Prostate gland (tissue), 2 donors: ENCODE measurements at regions not wholly inside any gene's neighbourhood (a gene's known extent, or its start where the extent isn't known, plus 50 kb on each side); places are given as distances from the start of the nearest gene placed in this dataset.

Experiments used
- DNase-seq: peaks from one replicate; pipeline ENCODE4 v3.0.0-alpha.2; 2019; ENCODE audit warnings: low spot score
- H3K27ac ChIP-seq, 2 donors: fragments of 200-600 bp; sonication (generic); 2 replicates each; pipeline ENCODE4 v1.5.1; 2017 to 2019
- H3K27me3 ChIP-seq: fragments of 200-600 bp; sonication (generic); replicated peaks from 2 replicates; pipeline ENCODE4 v1.5.1; 2019; ENCODE audit not compliant: insufficient read depth
- H3K36me3 ChIP-seq, 2 donors: fragments of 200-600 bp; sonication (generic); 1 replicate in 1 of 2; 2 replicates in 1 of 2; pipeline versions ENCODE4 v1.5.1 to v1.8.1; 2017 to 2019
- H3K4me1 ChIP-seq: fragments of 200-600 bp; sonication (generic); replicated peaks from 2 replicates; pipeline ENCODE4 v1.5.1; 2019
- H3K4me3 ChIP-seq, 2 donors: fragments of 200-600 bp; sonication (generic); 2 replicates each; pipeline ENCODE4 v1.5.1; 2017 to 2019
- H3K9me3 ChIP-seq: fragments of 200-600 bp; sonication (generic); 2 replicates; pipeline ENCODE4 v1.5.1; 2017
- CTCF ChIP-seq, 4 experiments: fragments of 200-600 bp in 2 of 4; fragments of 450-650 bp in 2 of 4; sonication (generic) in 2 of 4; IDR thresholded peaks; 1 replicate in 3 of 4; 2 replicates in 1 of 4; pipeline ENCODE4 v1.5.1; 2016 to 2019; ENCODE audit warnings: antibody characterized with exemption in 4 of 4, mild to moderate bottlenecking in 2 of 4, moderate library complexity in 2 of 4
- POLR2A ChIP-seq: fragments of 450-650 bp; IDR thresholded peaks from one replicate; pipeline ENCODE4 v1.6.1; 2016; ENCODE audit warnings: antibody characterized with exemption, mild to moderate bottlenecking
- POLR2AphosphoS5 ChIP-seq: sonication (generic); formaldehyde crosslinking; IDR thresholded peaks from one replicate; pipeline ENCODE4 v1.6.1; 2017; ENCODE audit warnings: antibody characterized with exemption
- WGBS: methylation state at CpG from one replicate; pipeline ENCODE4 v1.1.5; 2018; 5-methylcytosine and 5-hydroxymethylcytosine counted together
- intact Hi-C: fragments of 100-400 bp; cut with DNase I; formaldehyde crosslinking; loops from one replicate; pipeline ENCODE4 v1.14.2; 2022

- Histone ChIP-seq H3K9me3 (no peaks in the 10 kb centered on the region), H3K27ac (no peak overlapping the region), H3K27me3 (no peaks in the 10 kb centered on the region), H3K36me3 (no peaks in the 10 kb centered on the region), H3K4me3 (no peak overlapping the region), H3K4me1 (no peaks in the 10 kb centered on the region)
- no peak for DNase-seq
- intact Hi-C loops = no loop called here
- TF ChIP-seq POLR2A (no peak), CTCF (IDR thresholded peaks at IDR 0.05) (no peak), POLR2AphosphoS5 (no peak)
- WGBS = 55% methylated on average over 5 of the region's 6 CpGs
Observed at GRCh38 chr1:220999872-221000863, 120.9 kb downstream of the HLX start.

GRCh38 chr1:221001167-221001566, 121.9 kb downstream of the HLX start:
- no peak overlapping the region for H3K4me3 ChIP-seq
- intact Hi-C loops = no loop called here
- TF ChIP-seq POLR2AphosphoS5 (no peak), CTCF (IDR thresholded peaks at IDR 0.05) (no peak), POLR2A (no peak)
- WGBS = 96% methylated on average over 4 of the region's 4 CpGs
- no peak overlapping the region for H3K27ac ChIP-seq
- no peaks in the 10 kb centered on the region for H3K4me1 ChIP-seq
- H3K9me3 ChIP-seq = no peaks in the 10 kb centered on the region
- no peaks in the 10 kb centered on the region for H3K36me3 ChIP-seq
- no peak for DNase-seq
- H3K27me3 ChIP-seq = no peaks in the 10 kb centered on the region

GRCh38 chr1:221002601-221003000, 123.4 kb downstream of the HLX start:
- no peaks in the 10 kb centered on the region for H3K9me3 ChIP-seq
- 90% methylated on average over 3 of the region's 3 CpGs for WGBS
- DNase-seq = no peak
- no peak overlapping the region for H3K27ac ChIP-seq
- intact Hi-C loops = no loop called here
- H3K4me1 ChIP-seq = no peaks in the 10 kb centered on the region
- no peaks in the 10 kb centered on the region for H3K27me3 ChIP-seq
- TF ChIP-seq POLR2AphosphoS5 = no peak
- TF ChIP-seq POLR2A = no peak
- no peak for TF ChIP-seq CTCF (IDR thresholded peaks at IDR 0.05)
- H3K36me3 ChIP-seq = no peaks in the 10 kb centered on the region
- H3K4me3 ChIP-seq = no peak overlapping the region

- no peak for DNase-seq
- Histone ChIP-seq H3K27me3 (no peaks in the 10 kb centered on the region), H3K36me3 (no peaks in the 10 kb centered on the region), H3K4me3 (no peak overlapping the region), H3K9me3 (no peaks in the 10 kb centered on the region), H3K27ac (no peak overlapping the region), H3K4me1 (no peaks in the 10 kb centered on the region)
- TF ChIP-seq POLR2AphosphoS5 (no peak), POLR2A (no peak), CTCF (IDR thresholded peaks at IDR 0.05) (no peak)
- intact Hi-C loops = no loop called here
- 53% methylated on average over 1 of the region's 1 CpG for WGBS
Observed at GRCh38 chr1:221011145-221011544, 131.9 kb downstream of the HLX start.

GRCh38 chr1:221012120-221012519, 132.9 kb downstream of the HLX start:
- Histone ChIP-seq H3K4me1 (no peaks in the 10 kb centered on the region), H3K36me3 (no peaks in the 10 kb centered on the region), H3K4me3 (no peak overlapping the region), H3K9me3 (no peaks in the 10 kb centered on the region), H3K27ac (no peak overlapping the region), H3K27me3 (no peaks in the 10 kb centered on the region)
- 91% methylated on average over 5 of the region's 5 CpGs for WGBS
- TF ChIP-seq POLR2AphosphoS5 (no peak), POLR2A (no peak), CTCF (IDR thresholded peaks at IDR 0.05) (no peak)
- DNase-seq = no peak
- intact Hi-C loops = no loop called here
